Neural cell (in vitro differentiated cells): ENCODE measurements at regions not wholly inside any gene's neighbourhood (a gene's known extent, or its start where the extent isn't known, plus 50 kb on each side); places are given as distances from the start of the nearest gene placed in this dataset.

Source experiments
- H2AFZ ChIP-seq: fragments of 200-600, 300-800 bp; sonication (generic), shearing (Covaris generic); 2 replicates; pipeline ENCODE4 v1.6.0; 2014; ENCODE audit warnings: low read depth, mild to moderate bottlenecking, antibody characterized with exemption, low read length, moderate library complexity
- H3F3A ChIP-seq: fragments of 200-600 bp; shearing (Covaris generic); 2 replicates; pipeline ENCODE4 v1.6.1; 2016; ENCODE audit warnings: mild to moderate bottlenecking, moderate library complexity, mixed read lengths, antibody characterized with exemption, low read length; ENCODE audit not compliant: insufficient read depth, poor library complexity, severe bottlenecking
- H3K27ac ChIP-seq: fragments of 200-600, 300-800 bp; sonication (generic), shearing (Covaris generic); 2 replicates; pipeline ENCODE4 v1.5.1; 2014; ENCODE audit warnings: mild to moderate bottlenecking, low read length, moderate library complexity
- H3K27me3 ChIP-seq: fragments of 300-800, 200-600 bp; sonication (generic), shearing (Covaris generic); 2 replicates; pipeline ENCODE4 v1.6.0; 2014; ENCODE audit warnings: mild to moderate bottlenecking, low read depth, low read length, moderate library complexity; ENCODE audit not compliant: insufficient read depth
- H3K36me3 ChIP-seq: fragments of 300-800, 200-600 bp; sonication (generic), shearing (Covaris generic); 2 replicates; pipeline ENCODE4 v1.5.1; 2014; ENCODE audit warnings: mild to moderate bottlenecking, antibody characterized with exemption, low read length, moderate library complexity; ENCODE audit not compliant: insufficient read depth
- H3K4me2 ChIP-seq: fragments of 300-800, 200-600 bp; sonication (generic), shearing (Covaris generic); 2 replicates; pipeline ENCODE4 v1.6.0; 2014; ENCODE audit warnings: mild to moderate bottlenecking, low read length
- H3K4me3 ChIP-seq: fragments of 300-800, 200-600 bp; sonication (generic), shearing (Covaris generic); 2 replicates; pipeline ENCODE4 v1.5.1; 2014; ENCODE audit warnings: mild to moderate bottlenecking, low read length, moderate library complexity
- H3K79me2 ChIP-seq: fragments of 200-600 bp; shearing (Covaris generic); replicated peaks from 2 replicates; pipeline ENCODE4 v1.6.0; 2014; ENCODE audit warnings: mild to moderate bottlenecking, low read length, moderate library complexity; ENCODE audit not compliant: insufficient read depth
- H3K9ac ChIP-seq: fragments of 300-800, 200-600 bp; sonication (generic), shearing (Covaris generic); 2 replicates; pipeline ENCODE4 v1.6.1; 2016; ENCODE audit warnings: mild to moderate bottlenecking, low read length, mixed read lengths
- H3K9me2 ChIP-seq: fragments of 200-600 bp; shearing (Covaris generic); 2 replicates; pipeline ENCODE4 v1.6.1; 2016; ENCODE audit warnings: mild to moderate bottlenecking, low read length, mixed read lengths; ENCODE audit not compliant: insufficient read depth
- H3K9me3 ChIP-seq: fragments of 200-600, 300-800 bp; sonication (generic), shearing (Covaris generic); 2 replicates; pipeline ENCODE4 v1.6.1; 2016; ENCODE audit warnings: mild to moderate bottlenecking, mixed run types, low read length, moderate library complexity, mixed read lengths
- H4K20me1 ChIP-seq: fragments of 200-600 bp; shearing (Covaris generic); 2 replicates; pipeline ENCODE4 v1.6.1; 2016; ENCODE audit warnings: mild to moderate bottlenecking, mixed run types; ENCODE audit not compliant: insufficient read depth
- CTCF ChIP-seq: fragments of 450-650 bp; IDR thresholded peaks from 2 replicates; pipeline ENCODE4 v1.5.1; 2014; ENCODE audit warnings: antibody characterized with exemption, mild to moderate bottlenecking, moderate library complexity; ENCODE audit not compliant: poor library complexity, severe bottlenecking
- EP300 ChIP-seq: fragments of 450-650 bp; conservative IDR thresholded peaks from 2 replicates; pipeline ENCODE4 v1.6.1; 2014; ENCODE audit warnings: antibody characterized with exemption, mild to moderate bottlenecking, moderate library complexity; ENCODE audit not compliant: poor library complexity, severe bottlenecking
- EZH2 ChIP-seq: fragments of 200-600, 300-800 bp; shearing (Covaris generic), sonication (generic); IDR thresholded peaks from 2 replicates; pipeline ENCODE4 v1.6.1; 2014; ENCODE audit warnings: antibody characterized with exemption, low read length, borderline replicate concordance, mild to moderate bottlenecking; ENCODE audit not compliant: insufficient read depth, poor library complexity, severe bottlenecking
- MXI1 ChIP-seq: fragments of 450-650 bp; conservative IDR thresholded peaks from 2 replicates; pipeline ENCODE4 v1.6.1; 2014; ENCODE audit warnings: antibody characterized with exemption, mild to moderate bottlenecking; ENCODE audit not compliant: poor library complexity, severe bottlenecking
- POLR2AphosphoS5 ChIP-seq: IDR thresholded peaks from 2 replicates; pipeline ENCODE4 v1.6.1; 2012
- RAD21 ChIP-seq: fragments of 450-650 bp; conservative IDR thresholded peaks from 2 replicates; pipeline ENCODE4 v1.6.1; 2014; ENCODE audit warnings: antibody characterized with exemption, mild to moderate bottlenecking, moderate library complexity
- REST ChIP-seq: IDR thresholded peaks from 2 replicates; pipeline ENCODE4 v1.6.1; 2012; ENCODE audit warnings: borderline replicate concordance
- SMC3 ChIP-seq: fragments of 450-650 bp; conservative IDR thresholded peaks from 2 replicates; pipeline ENCODE4 v1.6.1; 2014; ENCODE audit warnings: antibody characterized with exemption, mild to moderate bottlenecking, moderate library complexity; ENCODE audit not compliant: poor library complexity
- TAF1 ChIP-seq: IDR thresholded peaks from 2 replicates; pipeline ENCODE4 v1.6.1; 2012; ENCODE audit warnings: low read depth

- H3F3A ChIP-seq, result no peaks in the 10 kb centered on the region
- TF ChIP-seq CTCF (no peak), TAF1 (no peak), REST (no peak)
- H3K9me2 ChIP-seq, result no peaks in the 10 kb centered on the region
- no peak overlapping the region for H3K9ac ChIP-seq
- no peak overlapping the region for H2AFZ ChIP-seq
- no peaks in the 10 kb centered on the region for H3K27me3 ChIP-seq
- H3K4me3 ChIP-seq, result no peak overlapping the region
- H3K27ac ChIP-seq, result no peak overlapping the region
- H3K4me2 ChIP-seq, result no peak overlapping the region
- no peaks in the 10 kb centered on the region for H3K79me2 ChIP-seq
- no peaks in the 10 kb centered on the region for H3K9me3 ChIP-seq
- no peaks in the 10 kb centered on the region for H3K36me3 ChIP-seq
- H4K20me1 ChIP-seq, result no peaks in the 10 kb centered on the region
Observed at GRCh38 chr1:192732787-192733186, 76.1 kb upstream of the RGS2 start.

GRCh38 chr1:192735298-192735915 is 73.4 kb upstream of the RGS2 start:
- no peak overlapping the region for H2AFZ ChIP-seq
- H3K79me2 ChIP-seq, result no peaks in the 10 kb centered on the region

More at GRCh38 chr1:192735298-192735915, 73.4 kb upstream of the RGS2 start:
- Histone ChIP-seq H3K27ac (no peak overlapping the region), H3F3A (no peaks in the 10 kb centered on the region), H3K9me3 (no peaks in the 10 kb centered on the region), H4K20me1 (no peaks in the 10 kb centered on the region), H3K9ac (no peak overlapping the region), H3K36me3 (no peaks in the 10 kb centered on the region), H3K4me2 (no peak overlapping the region), H3K4me3 (no peak overlapping the region), H3K9me2 (no peaks in the 10 kb centered on the region), H3K27me3 (no peaks in the 10 kb centered on the region)
- TF ChIP-seq POLR2AphosphoS5, result no peak
- TF ChIP-seq SMC3, result no peak
- TF ChIP-seq EP300, result no peak
- TF ChIP-seq TAF1, result no peak
- no peak for TF ChIP-seq EZH2
- TF ChIP-seq REST, result no peak
- no peak for TF ChIP-seq CTCF
- TF ChIP-seq RAD21, result no peak
- no peak for TF ChIP-seq MXI1
